MM.1S (cell line): ENCODE measurements at regions not wholly inside any gene's neighbourhood (a gene's known extent, or its start where the extent isn't known, plus 50 kb on each side); places are given as distances from the start of the nearest gene placed in this dataset.

Experiments
- EZH2 ChIP-seq: fragments of 300-600 bp; sonication (generic); optimal IDR thresholded peaks from 2 replicates; pipeline ENCODE3; 2017; ENCODE audit warnings: low read depth, mild to moderate bottlenecking, antibody characterized with exemption, low read length, mixed read lengths
- EZH2phosphoT487 ChIP-seq: fragments of 300-600 bp; sonication (generic); IDR thresholded peaks from 2 replicates; pipeline ENCODE4 v1.6.1; 2018; ENCODE audit warnings: antibody characterized with exemption, low read length
- TF ChIP-seq, protein P1 (sequence below): fragments of 300-600 bp; sonication (generic); IDR thresholded peaks from 2 replicates; pipeline ENCODE4 v1.5.1; 2016; ENCODE audit warnings: antibody characterized with exemption, low read length, mixed read lengths

DNA sequence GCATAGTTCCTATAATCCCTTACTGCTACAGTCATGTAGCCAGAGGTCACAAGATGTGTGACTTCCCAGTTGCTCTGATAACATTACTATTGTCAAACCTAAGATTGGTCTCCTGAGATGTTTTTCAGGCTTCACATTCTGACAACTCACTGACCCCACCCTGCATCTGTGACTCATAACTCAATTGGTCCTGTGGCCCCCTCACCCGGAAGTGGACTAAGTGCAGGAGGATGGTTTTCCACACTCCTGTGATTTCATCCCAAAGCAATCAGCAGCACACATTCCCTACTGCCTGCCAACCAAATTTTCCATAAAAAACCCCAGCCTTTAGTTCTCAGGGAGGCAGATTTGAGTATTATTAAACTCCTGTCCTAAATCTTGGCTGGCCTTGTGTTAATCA lies 564.9 kb upstream of the ZNF385D start:
- TF ChIP-seq, protein P1, sequence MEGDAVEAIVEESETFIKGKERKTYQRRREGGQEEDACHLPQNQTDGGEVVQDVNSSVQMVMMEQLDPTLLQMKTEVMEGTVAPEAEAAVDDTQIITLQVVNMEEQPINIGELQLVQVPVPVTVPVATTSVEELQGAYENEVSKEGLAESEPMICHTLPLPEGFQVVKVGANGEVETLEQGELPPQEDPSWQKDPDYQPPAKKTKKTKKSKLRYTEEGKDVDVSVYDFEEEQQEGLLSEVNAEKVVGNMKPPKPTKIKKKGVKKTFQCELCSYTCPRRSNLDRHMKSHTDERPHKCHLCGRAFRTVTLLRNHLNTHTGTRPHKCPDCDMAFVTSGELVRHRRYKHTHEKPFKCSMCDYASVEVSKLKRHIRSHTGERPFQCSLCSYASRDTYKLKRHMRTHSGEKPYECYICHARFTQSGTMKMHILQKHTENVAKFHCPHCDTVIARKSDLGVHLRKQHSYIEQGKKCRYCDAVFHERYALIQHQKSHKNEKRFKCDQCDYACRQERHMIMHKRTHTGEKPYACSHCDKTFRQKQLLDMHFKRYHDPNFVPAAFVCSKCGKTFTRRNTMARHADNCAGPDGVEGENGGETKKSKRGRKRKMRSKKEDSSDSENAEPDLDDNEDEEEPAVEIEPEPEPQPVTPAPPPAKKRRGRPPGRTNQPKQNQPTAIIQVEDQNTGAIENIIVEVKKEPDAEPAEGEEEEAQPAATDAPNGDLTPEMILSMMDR = no peak
- TF ChIP-seq EZH2 = no peak
- TF ChIP-seq EZH2phosphoT487 = no peak
